Stomach (tissue), 4 donors: ENCODE measurements at regions not wholly inside any gene's neighbourhood (a gene's known extent, or its start where the extent isn't known, plus 50 kb on each side); places are given as distances from the start of the nearest gene placed in this dataset.

Experiments
- CTCF ChIP-seq, 7 experiments: fragments of 450-650 bp in 4 of 7; fragments of 200-600 bp in 3 of 7; sonication (generic) in 3 of 7; IDR thresholded peaks; one replicate each; pipeline ENCODE4 v1.5.1; 2016 to 2019; ENCODE audit warnings: antibody characterized with exemption in 7 of 7, control low read depth in 2 of 7, mild to moderate bottlenecking in 1 of 7
- EP300 ChIP-seq: sonication (generic); formaldehyde crosslinking; IDR thresholded peaks from one replicate; pipeline ENCODE4 v1.6.1; 2017; ENCODE audit warnings: antibody characterized with exemption
- POLR2A ChIP-seq, 4 donors: fragments of 450-650 bp; IDR thresholded peaks; one replicate each; pipeline ENCODE4 v1.6.1; 2016; ENCODE audit warnings: antibody characterized with exemption in 4 of 4, control low read depth in 2 of 4, mild to moderate bottlenecking in 1 of 4, moderate library complexity in 1 of 4

GRCh38 chr6:48951917-48952316, 511.1 kb downstream of the MMUT start:
- no peak for TF ChIP-seq CTCF (IDR thresholded peaks at IDR 0.05)
- no peak for TF ChIP-seq POLR2A (IDR thresholded peaks at IDR 0.05)
- TF ChIP-seq EP300, result no peak
